GM12875 (cell line): ENCODE measurements at regions not wholly inside any gene's neighbourhood (a gene's known extent, or its start where the extent isn't known, plus 50 kb on each side); places are given as distances from the start of the nearest gene placed in this dataset.
"Not testable (repeated sequence)": the region's sequence is repeated elsewhere in the genome, so short reads cannot be mapped to it uniquely, and the experiment has no call there.

Source experiments
- H3K4me3 ChIP-seq: one replicate; pipeline ENCODE4 v1.5.1; 2011; ENCODE audit warnings: low read depth, low read length, control low read depth
- TF ChIP-seq, protein P1 (sequence below): IDR thresholded peaks from 2 replicates; pipeline ENCODE4 v1.5.1; 2011; ENCODE audit warnings: low read depth, mild to moderate bottlenecking, control low read depth, inconsistent platforms, low read length, moderate library complexity, borderline replicate concordance; ENCODE audit not compliant: insufficient read depth

DNA sequence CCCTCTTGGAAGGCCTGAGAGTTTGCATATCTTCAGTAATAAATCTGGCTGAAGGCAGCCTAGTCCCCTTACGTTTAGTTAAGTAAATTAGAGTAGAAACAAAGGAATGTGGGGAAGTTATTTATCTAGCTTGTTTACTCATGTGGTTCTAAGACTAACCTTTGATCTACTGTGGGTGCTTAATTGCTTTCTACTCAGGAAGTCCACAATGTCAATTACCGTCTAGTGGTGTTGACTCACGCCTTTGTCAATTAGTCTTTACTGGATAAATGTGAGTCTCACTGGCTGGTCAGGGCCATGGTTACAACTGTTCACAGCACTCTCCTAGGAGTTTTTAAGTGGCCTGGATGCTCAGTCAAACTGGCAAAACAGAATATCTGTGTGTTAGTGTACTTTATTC, 2338.4 kb downstream of the TP53TG3F start:
- TF ChIP-seq, protein P1, sequence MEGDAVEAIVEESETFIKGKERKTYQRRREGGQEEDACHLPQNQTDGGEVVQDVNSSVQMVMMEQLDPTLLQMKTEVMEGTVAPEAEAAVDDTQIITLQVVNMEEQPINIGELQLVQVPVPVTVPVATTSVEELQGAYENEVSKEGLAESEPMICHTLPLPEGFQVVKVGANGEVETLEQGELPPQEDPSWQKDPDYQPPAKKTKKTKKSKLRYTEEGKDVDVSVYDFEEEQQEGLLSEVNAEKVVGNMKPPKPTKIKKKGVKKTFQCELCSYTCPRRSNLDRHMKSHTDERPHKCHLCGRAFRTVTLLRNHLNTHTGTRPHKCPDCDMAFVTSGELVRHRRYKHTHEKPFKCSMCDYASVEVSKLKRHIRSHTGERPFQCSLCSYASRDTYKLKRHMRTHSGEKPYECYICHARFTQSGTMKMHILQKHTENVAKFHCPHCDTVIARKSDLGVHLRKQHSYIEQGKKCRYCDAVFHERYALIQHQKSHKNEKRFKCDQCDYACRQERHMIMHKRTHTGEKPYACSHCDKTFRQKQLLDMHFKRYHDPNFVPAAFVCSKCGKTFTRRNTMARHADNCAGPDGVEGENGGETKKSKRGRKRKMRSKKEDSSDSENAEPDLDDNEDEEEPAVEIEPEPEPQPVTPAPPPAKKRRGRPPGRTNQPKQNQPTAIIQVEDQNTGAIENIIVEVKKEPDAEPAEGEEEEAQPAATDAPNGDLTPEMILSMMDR = no peak
- no peak overlapping the region for H3K4me3 ChIP-seq

DNA sequence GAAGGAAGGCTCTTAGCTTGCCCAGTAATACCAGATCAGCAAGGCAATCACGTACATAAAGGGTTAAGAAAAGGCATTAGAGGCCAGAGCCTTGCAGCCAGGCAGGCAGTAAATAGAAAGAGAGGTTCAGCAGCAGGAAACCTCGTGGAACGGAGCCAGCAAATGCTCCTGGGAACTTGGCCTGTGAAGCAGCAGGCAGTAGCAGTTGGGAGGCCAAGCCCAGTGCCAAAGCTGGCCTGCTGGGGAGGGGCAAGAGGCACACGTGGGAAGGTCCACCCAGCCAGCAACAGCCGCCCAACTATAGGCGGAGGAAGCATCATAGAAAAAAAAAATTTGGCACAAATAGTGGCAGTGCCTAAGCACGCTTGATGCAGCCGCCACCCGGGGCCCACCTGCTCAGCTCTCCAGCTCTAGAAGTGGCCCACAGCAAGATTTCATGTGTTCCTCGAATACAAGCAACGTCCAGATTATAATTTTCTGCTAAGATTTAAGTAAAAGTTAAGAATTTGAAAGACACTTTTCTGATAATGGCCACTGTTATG, 2339.5 kb downstream of the TP53TG3F start:
- TF ChIP-seq, protein P1 = no peak
- no peak overlapping the region for H3K4me3 ChIP-seq

DNA sequence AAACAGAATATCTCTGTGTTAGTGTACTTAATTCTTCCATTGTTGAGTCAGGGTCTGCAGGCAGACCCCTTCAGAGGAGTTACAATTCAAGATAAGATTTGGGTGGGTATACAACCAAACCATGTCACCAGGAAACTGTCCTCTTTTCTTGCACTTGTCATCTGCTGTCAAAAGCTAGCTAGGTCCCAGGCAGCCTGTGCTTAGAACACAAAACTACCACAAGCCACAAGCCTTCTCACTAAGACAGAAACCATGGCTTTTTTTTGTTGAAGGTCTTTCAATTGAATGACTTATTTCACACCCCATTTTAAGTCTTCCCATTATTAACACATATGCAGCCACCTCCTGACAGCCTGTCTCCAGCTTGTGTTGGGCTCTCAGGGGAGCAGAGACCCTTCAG, 2345.1 kb downstream of the TP53TG3F start:
- not testable (repeated sequence) for H3K4me3 ChIP-seq

DNA sequence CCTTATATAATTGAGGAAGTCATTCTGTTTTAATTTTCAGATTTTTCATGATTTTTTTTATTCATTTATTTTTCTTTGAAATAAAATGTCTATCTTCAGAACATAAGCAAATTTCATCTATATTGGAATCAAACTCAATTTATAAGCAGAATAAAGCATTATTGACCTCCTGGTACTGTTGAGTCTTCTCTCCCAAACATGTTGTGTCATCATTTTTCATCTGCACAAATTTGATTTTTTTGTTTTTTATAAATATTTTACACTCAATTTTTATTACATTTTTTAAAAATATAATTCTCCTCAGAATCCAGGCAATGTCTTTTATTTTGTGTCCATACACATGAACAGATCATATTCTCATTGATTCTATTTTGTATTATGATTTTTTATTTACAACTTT, 2363.9 kb downstream of the TP53TG3F start:
- no peak overlapping the region for H3K4me3 ChIP-seq
- TF ChIP-seq, protein P1 = no peak

DNA sequence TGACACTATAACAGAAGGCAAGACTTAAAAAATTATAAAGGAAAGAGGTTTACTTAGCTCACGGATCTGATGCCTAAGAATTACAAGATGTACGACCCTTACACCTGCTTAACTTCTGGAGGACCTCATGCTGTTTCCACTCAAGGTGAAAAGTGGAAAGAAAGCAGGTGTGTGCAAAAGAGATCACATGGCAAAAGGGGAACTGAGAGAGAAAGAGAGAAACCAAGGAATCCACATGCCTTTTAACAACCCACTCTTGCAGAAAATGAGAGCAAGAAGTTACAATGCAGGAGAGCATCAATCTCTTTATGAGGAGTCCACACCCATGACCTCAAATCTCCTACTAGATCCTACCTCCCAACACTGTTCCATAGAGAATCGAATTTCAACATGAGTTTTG, 2382.2 kb downstream of the TP53TG3F start:
- TF ChIP-seq, protein P1 = no peak
- no peak overlapping the region for H3K4me3 ChIP-seq

DNA sequence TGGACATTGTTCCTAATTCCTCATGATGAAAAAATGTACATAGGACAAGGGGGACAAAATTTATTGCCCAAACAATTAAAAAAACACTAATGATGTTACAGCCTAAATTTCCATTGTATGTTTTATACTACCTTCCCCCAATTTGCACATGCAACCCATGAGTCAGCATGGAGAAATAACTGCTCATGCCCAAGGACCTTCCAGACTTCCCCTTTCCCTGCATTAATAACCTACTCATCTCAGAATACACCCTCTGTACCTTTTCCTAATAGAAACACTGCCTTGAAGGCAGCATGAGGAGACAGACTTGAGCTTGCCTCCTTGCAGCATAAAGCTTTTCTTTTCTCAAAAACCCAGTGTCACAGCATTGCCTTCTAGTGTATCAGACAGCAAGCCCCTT, 2402.8 kb downstream of the TP53TG3F start:
- no peak overlapping the region for H3K4me3 ChIP-seq
- TF ChIP-seq, protein P1 = no peak

DNA sequence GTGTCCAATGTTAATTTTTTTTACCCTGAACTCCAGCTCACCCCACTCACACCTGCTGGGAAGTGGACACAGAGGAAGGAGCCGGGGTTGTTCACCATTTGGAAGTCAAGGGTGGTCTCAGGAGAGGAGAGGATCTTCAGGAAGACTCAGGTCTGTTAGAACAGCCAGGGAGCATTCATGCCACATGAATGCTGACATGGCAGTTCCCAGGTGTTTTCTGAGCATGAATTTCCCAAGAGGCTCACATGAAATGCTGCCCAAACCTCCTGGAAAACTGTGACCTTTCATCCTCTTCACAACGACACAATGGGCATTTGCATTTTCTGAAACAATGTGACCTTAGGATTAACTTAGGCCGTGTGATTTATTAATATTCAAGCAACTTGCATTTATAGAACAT, 2409.2 kb downstream of the TP53TG3F start:
- TF ChIP-seq, protein P1 = no peak
- no peak overlapping the region for H3K4me3 ChIP-seq

DNA sequence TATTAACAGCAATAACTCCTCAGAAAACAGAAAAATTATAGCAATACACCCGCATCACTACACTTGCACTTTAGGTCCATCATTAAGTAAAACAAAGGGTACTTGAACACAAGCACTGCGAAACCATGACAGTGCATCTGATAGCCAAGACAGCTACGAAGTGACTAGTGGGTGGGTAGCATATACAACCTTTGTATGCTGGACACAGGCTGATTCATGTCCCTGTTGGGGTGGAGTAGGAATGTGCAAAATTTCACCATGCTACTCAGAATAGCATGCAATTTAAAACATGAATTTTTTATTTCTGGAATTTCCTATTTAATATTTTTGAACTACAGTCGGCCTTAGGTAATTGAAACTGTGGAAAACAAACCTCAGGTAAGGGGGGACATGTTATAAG, 2414.1 kb downstream of the TP53TG3F start:
- TF ChIP-seq, protein P1 = no peak
- no peak overlapping the region for H3K4me3 ChIP-seq
